T-cell (primary cell): ENCODE measurements at regions not wholly inside any gene's neighbourhood (a gene's known extent, or its start where the extent isn't known, plus 50 kb on each side); places are given as distances from the start of the nearest gene placed in this dataset.

Source experiments
- ATAC-seq, 4 experiments: fragments of 200-7000 bp in 3 of 4; fragments of 150-1000 bp in 1 of 4; cut with Tn5 transposase; replicated peaks in 1 of 4; 1 replicate in 3 of 4; 2 replicates in 1 of 4; pipeline ENCODE4 v1.10.0; 2021; ENCODE audit warnings: moderate library complexity in 3 of 4, mild to moderate bottlenecking in 2 of 4, moderate number of reproducible peaks in 1 of 4
- CTCF ChIA-PET, 2 donors: fragments of 300-600 bp; sonication (Branson Sonifier 250); formaldehyde crosslinking; loops; one replicate each; lab custom pipeline; 2022; ENCODE audit warnings: antibody characterized with exemption in 2 of 2; lab: Charles Lee
- POLR2A ChIA-PET, 2 donors: fragments of 300-600 bp; sonication (Branson Sonifier 250); formaldehyde crosslinking; loops; one replicate each; lab custom pipeline; 2022; ENCODE audit warnings: antibody characterized with exemption in 2 of 2; lab: Charles Lee
- DNase-seq, 35 experiments: peaks; one replicate each; pipeline versions ENCODE4 v3.0.0 to v3.0.0-alpha.2; 2013 to 2023
- H3K27ac ChIP-seq: one replicate; pipeline ENCODE4 v1.5.1; 2013; ENCODE audit warnings: low read length
- H3K27me3 ChIP-seq, 2 experiments: replicated peaks in 1 of 2; 1 replicate in 1 of 2; 2 replicates in 1 of 2; pipeline versions ENCODE4 v1.6.1 to v1.7.0; 2013; ENCODE audit warnings: low read length in 1 of 2, mixed read lengths in 1 of 2; ENCODE audit not compliant: control insufficient read depth in 2 of 2, insufficient read depth in 2 of 2; ENCODE audit errors: extremely low read depth in 1 of 2
- H3K36me3 ChIP-seq, 2 donors: 1 replicate in 1 of 2; 2 replicates in 1 of 2; pipeline versions ENCODE4 v1.6.1 to v1.7.0; 2013; ENCODE audit warnings: low read length in 1 of 2; ENCODE audit not compliant: control insufficient read depth in 2 of 2, insufficient read depth in 1 of 2; ENCODE audit errors: extremely low read depth in 1 of 2
- H3K4me1 ChIP-seq, 2 experiments: 1 replicate in 1 of 2; 2 replicates in 1 of 2; pipeline versions ENCODE4 v1.6.1 to v1.7.0; 2013; ENCODE audit warnings: low read length in 2 of 2, mixed read lengths in 1 of 2; ENCODE audit not compliant: insufficient read depth in 2 of 2, control insufficient read depth in 1 of 2; ENCODE audit errors: extremely low read depth in 1 of 2
- H3K4me3 ChIP-seq, 2 donors: 1 replicate in 1 of 2; 2 replicates in 1 of 2; pipeline versions ENCODE4 v1.5.1 to v1.7.0; 2013; ENCODE audit warnings: mild to moderate bottlenecking in 2 of 2, low read length in 1 of 2, moderate library complexity in 1 of 2; ENCODE audit not compliant: control insufficient read depth in 1 of 2; ENCODE audit errors: extremely low read depth in 1 of 2
- H3K9me3 ChIP-seq: 2 replicates; pipeline ENCODE4 v1.7.0; 2013
- H3K27ac Mint-ChIP-seq, 2 donors: one replicate each; pipeline ENCODE4 v1.8.0; 2020 to 2021; ENCODE audit warnings: mild to moderate bottlenecking in 2 of 2, mixed read lengths in 2 of 2
- H3K27me3 Mint-ChIP-seq, 2 donors: one replicate each; pipeline ENCODE4 v1.8.0; 2021 to 2022; ENCODE audit warnings: mixed read lengths in 2 of 2
- H3K36me3 Mint-ChIP-seq: one replicate; pipeline ENCODE4 v1.8.0; 2021; ENCODE audit warnings: mixed read lengths
- H3K4me1 Mint-ChIP-seq, 3 donors: one replicate each; pipeline ENCODE4 v1.8.0; 2020 to 2022; ENCODE audit warnings: mixed read lengths in 3 of 3, mild to moderate bottlenecking in 1 of 3
- H3K4me3 Mint-ChIP-seq, 3 donors: one replicate each; pipeline ENCODE4 v1.8.0; 2020 to 2022; ENCODE audit warnings: mild to moderate bottlenecking in 3 of 3, mixed read lengths in 3 of 3, moderate library complexity in 3 of 3
- H3K9me3 Mint-ChIP-seq, 3 donors: one replicate each; pipeline ENCODE4 v1.8.0; 2020 to 2022; ENCODE audit warnings: mixed read lengths in 3 of 3
- WGBS: methylation state at CpG from one replicate; pipeline ENCODE4 v1.1.5; 2013; ENCODE audit warnings: missing lambda C conversion rate; ENCODE audit not compliant: insufficient coverage; 5-methylcytosine and 5-hydroxymethylcytosine counted together

- H3K27me3 ChIP-seq: no peaks in the 10 kb centered on the region
- WGBS: 79% methylated on average over 6 of the region's 9 CpGs
- Mint-ChIP-seq H3K27ac (no peak overlapping the region), H3K4me1 (peaks cover 0 to 3% (median 0%) of the 10 kb centered on the region in 3 donors), H3K27me3 (peaks cover under 1 to 2% of the 10 kb centered on the region in 2 donors), H3K4me3 (no peak overlapping the region), H3K9me3 (no peaks in the 10 kb centered on the region), H3K36me3 (no peaks in the 10 kb centered on the region)
- no peaks in the 10 kb centered on the region for H3K9me3 ChIP-seq
- ChIA-PET POLR2A (no interaction called here), CTCF (interaction anchor here in 1 of 2 donors (0.7 to 1.0 kb wide), 2 partner anchors 9 to 823 kb away, joined by 3 to 7 read pairs; no protein-coding TSS in a partner anchor)
- H3K4me3 ChIP-seq: no peak overlapping the region
- no peaks in the 10 kb centered on the region for H3K36me3 ChIP-seq
- no peaks in the 10 kb centered on the region for H3K4me1 ChIP-seq
- no peak overlapping the region for H3K27ac ChIP-seq
- ATAC-seq (no peak), DNase-seq (no peak)
These were observed 125.5 kb downstream of the ADAMTS1 start for GRCh38 chr21:26719750-26720149.

GRCh38 chr21:26717146-26717739 is 128.0 kb downstream of the ADAMTS1 start:
- no peak overlapping the region for H3K4me3 Mint-ChIP-seq
- DNase-seq (peak in 1 of 35 experiments; percentile 27), ATAC-seq (no peak)
- no peaks in the 10 kb centered on the region for H3K36me3 ChIP-seq
- no peak overlapping the region for H3K27ac ChIP-seq
- H3K27me3 Mint-ChIP-seq: peaks cover 4% of the 10 kb centered on the region in 2 donors
- H3K27ac Mint-ChIP-seq: no peak overlapping the region
- no peaks in the 10 kb centered on the region for H3K36me3 Mint-ChIP-seq
- H3K4me1 Mint-ChIP-seq: peaks cover 0 to 3% (median 0%) of the 10 kb centered on the region in 3 donors
- H3K27me3 ChIP-seq: no peaks in the 10 kb centered on the region
- no peak overlapping the region for H3K4me3 ChIP-seq
- no CpG with 5 or more reads among the region's 5 CpGs for WGBS
- CTCF ChIA-PET: interaction anchor here (0.6 to 1.8 kb wide), 11 partner anchors 8 to 1110 kb away, joined by 3 to 9 read pairs (median 6); no protein-coding TSS in a partner anchor
- POLR2A ChIA-PET: no interaction called here
- no peaks in the 10 kb centered on the region for H3K9me3 ChIP-seq
- H3K9me3 Mint-ChIP-seq: no peaks in the 10 kb centered on the region
- no peaks in the 10 kb centered on the region for H3K4me1 ChIP-seq

- CTCF ChIA-PET: no interaction called here
- Histone ChIP-seq H3K4me1 (no peaks in the 10 kb centered on the region), H3K36me3 (no peaks in the 10 kb centered on the region), H3K27ac (no peak overlapping the region), H3K4me3 (no peak overlapping the region), H3K9me3 (no peaks in the 10 kb centered on the region), H3K27me3 (no peaks in the 10 kb centered on the region)
- ATAC-seq (no peak), DNase-seq (peak in 6 of 35 experiments; percentile 1 to 45 (median 3))
- no peaks in the 10 kb centered on the region for H3K9me3 Mint-ChIP-seq
- H3K4me3 Mint-ChIP-seq: no peak overlapping the region
- no peaks in the 10 kb centered on the region for H3K36me3 Mint-ChIP-seq
- WGBS: 32% methylated on average over 4 of the region's 7 CpGs
- POLR2A ChIA-PET: no interaction called here
- H3K27me3 Mint-ChIP-seq: peaks cover 4 to 5% of the 10 kb centered on the region in 2 donors
- no peak overlapping the region for H3K27ac Mint-ChIP-seq
- peaks cover 0 to 3% (median 0%) of the 10 kb centered on the region in 3 donors for H3K4me1 Mint-ChIP-seq
These were observed 129.2 kb downstream of the ADAMTS1 start for GRCh38 chr21:26715878-26716506.

GRCh38 chr21:26715116-26715515 is 130.1 kb downstream of the ADAMTS1 start:
- CTCF ChIA-PET: no interaction called here
- Histone ChIP-seq H3K27ac (no peak overlapping the region), H3K4me3 (no peak overlapping the region), H3K9me3 (no peaks in the 10 kb centered on the region), H3K36me3 (no peaks in the 10 kb centered on the region), H3K27me3 (no peaks in the 10 kb centered on the region), H3K4me1 (no peaks in the 10 kb centered on the region)
- WGBS: 60% methylated on average over 1 of the region's 4 CpGs
- Mint-ChIP-seq H3K27me3 (peaks cover 4 to 7% of the 10 kb centered on the region in 2 donors), H3K4me3 (no peak overlapping the region), H3K9me3 (no peaks in the 10 kb centered on the region), H3K4me1 (peaks cover 0 to 3% (median 0%) of the 10 kb centered on the region in 3 donors), H3K27ac (no peak overlapping the region), H3K36me3 (no peaks in the 10 kb centered on the region)
- POLR2A ChIA-PET: no interaction called here
- DNase-seq (no peak), ATAC-seq (no peak)

GRCh38 chr21:26710155-26710554 is 135.1 kb downstream of the ADAMTS1 start:
- no peaks in the 10 kb centered on the region for H3K36me3 Mint-ChIP-seq
- Histone ChIP-seq H3K4me3 (no peak overlapping the region), H3K4me1 (no peaks in the 10 kb centered on the region), H3K27ac (no peak overlapping the region), H3K27me3 (no peaks in the 10 kb centered on the region), H3K36me3 (no peaks in the 10 kb centered on the region), H3K9me3 (no peaks in the 10 kb centered on the region)
- POLR2A ChIA-PET: interaction anchor here in 1 of 2 donors (0.6 kb wide), 1 partner anchor 834 kb away, joined by 5 read pairs; no protein-coding TSS in a partner anchor
- 50% methylated on average over 4 of the region's 11 CpGs for WGBS
- no peak overlapping the region for H3K4me3 Mint-ChIP-seq
- CTCF ChIA-PET: interaction anchor here in 1 of 2 donors (0.6 kb wide), 1 partner anchor 19 kb away, joined by 8 read pairs; no protein-coding TSS in a partner anchor
- no peaks in the 10 kb centered on the region for H3K9me3 Mint-ChIP-seq
- no peaks in the 10 kb centered on the region for H3K4me1 Mint-ChIP-seq
- peaks cover 4 to 6% of the 10 kb centered on the region in 2 donors for H3K27me3 Mint-ChIP-seq
- ATAC-seq: no peak
- H3K27ac Mint-ChIP-seq: no peak overlapping the region
- DNase-seq: no peak

- peaks cover 0 to 4% of the 10 kb centered on the region in 2 donors for H3K27me3 Mint-ChIP-seq
- no peaks in the 10 kb centered on the region for H3K36me3 ChIP-seq
- H3K27ac ChIP-seq: no peak overlapping the region
- H3K4me3 ChIP-seq: no peak overlapping the region
- no peak overlapping the region for H3K4me3 Mint-ChIP-seq
- ATAC-seq: no peak
- no peaks in the 10 kb centered on the region for H3K9me3 Mint-ChIP-seq
- H3K36me3 Mint-ChIP-seq: no peaks in the 10 kb centered on the region
- H3K27ac Mint-ChIP-seq: no peak overlapping the region
- ChIA-PET POLR2A (no interaction called here), CTCF (interaction anchor here in 1 of 2 donors (0.6 to 0.7 kb wide), 2 partner anchors 8 to 18 kb away, joined by 5 to 9 read pairs; no protein-coding TSS in a partner anchor)
- no peak for DNase-seq
- no peaks in the 10 kb centered on the region for H3K27me3 ChIP-seq
- no peaks in the 10 kb centered on the region for H3K4me1 ChIP-seq
- 83% methylated on average over 1 of the region's 7 CpGs for WGBS
- no peaks in the 10 kb centered on the region for H3K9me3 ChIP-seq
- no peaks in the 10 kb centered on the region for H3K4me1 Mint-ChIP-seq
These were observed 136.0 kb upstream of the CYYR1 start for GRCh38 chr21:26709090-26709489.
